ENCODE measurements at regions not wholly inside any gene's neighbourhood (a gene's known extent, or its start where the extent isn't known, plus 50 kb on each side); places are given as distances from the start of the nearest gene placed in this dataset.

DNA sequence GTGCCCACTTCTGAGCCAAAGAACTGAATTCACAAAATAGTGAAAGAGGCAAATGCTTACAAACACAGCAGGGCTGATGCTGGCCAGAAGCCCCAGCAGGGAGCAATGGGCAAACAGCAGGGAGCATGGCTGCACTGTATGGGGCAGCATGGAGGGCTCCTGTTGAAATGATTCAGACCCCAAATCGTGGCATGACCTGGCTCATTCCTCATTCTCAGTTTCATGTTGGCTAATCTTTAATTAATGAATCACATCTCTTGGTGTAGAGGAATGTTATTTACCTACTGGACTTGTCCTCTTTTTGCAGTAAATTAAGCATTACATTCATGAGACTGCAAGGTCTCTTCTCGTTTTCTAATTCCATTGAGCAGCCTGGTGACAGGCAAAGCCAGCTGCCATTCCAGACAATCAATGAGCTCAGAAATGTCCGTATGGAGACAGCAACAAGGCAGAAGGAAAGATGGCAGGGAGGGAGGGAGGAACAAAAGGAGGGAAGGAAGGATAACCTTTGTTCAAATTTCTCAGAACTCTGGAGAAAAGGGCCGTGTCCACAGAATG, 84.9 kb upstream of the ST8SIA3 start:
- Histone ChIP-seq H3K9me3 (replicated peaks; ENCODE audit: control insufficient read depth, insufficient read depth, low read depth, low read length) (no peaks in the 10 kb centered on the region), H3K27me3 (ENCODE audit: control insufficient read depth in 2 of 2, insufficient read depth in 2 of 2, low read length in 2 of 2) (no peaks in the 10 kb centered on the region), H3K9me1 (ENCODE audit: control insufficient read depth, insufficient read depth, low read length) (no peaks in the 10 kb centered on the region), H3K79me2 (ENCODE audit: control insufficient read depth, insufficient read depth, low read length) (no peaks in the 10 kb centered on the region), H2AFZ (ENCODE audit: low read depth, low read length) (no peak overlapping the region), H3K4me3 (no peak overlapping the region), H3K27ac (ENCODE audit: extremely low read depth, low read depth, low read length) (no peak overlapping the region), H3K4me1 (replicated peaks in 1 of 2; ENCODE audit: control insufficient read depth in 2 of 2, insufficient read depth in 2 of 2, low read length in 2 of 2) (no peaks in the 10 kb centered on the region), H3K36me3 (ENCODE audit: control insufficient read depth, insufficient read depth, low read length) (no peaks in the 10 kb centered on the region), H3K4me2 (ENCODE audit: insufficient read depth, low read length) (no peak overlapping the region), H3K9ac (ENCODE audit: insufficient read depth in 1 of 2, low read depth in 2 of 2, low read length in 2 of 2) (no peak overlapping the region), H4K20me1 (replicated peaks; ENCODE audit: control insufficient read depth, insufficient read depth, low read length) (no peaks in the 10 kb centered on the region)
- CTCF ChIA-PET (ENCODE audit: low intra/inter-chr PET ratio) = no interaction called here
- POLR2A ChIA-PET = no interaction called here
- BruUV-seq (replicated peaks) = no TSS peak
- ATAC-seq (no peak), DNase-seq (ENCODE audit: extremely low read depth in 1 of 4, low spot score in 3 of 4) (no peak), FAIRE-seq (no peak)
- 3% methylated on average over 4 of the region's 4 CpGs for WGBS (ENCODE audit: insufficient coverage, low coverage, missing lambda C conversion rate)
- intact Hi-C loops (cut with micrococcal nuclease) = no loop called here
- in situ Hi-C loops (cut with MboI) = no loop called here
- TF ChIP-seq SPI1 (IDR thresholded peaks at IDR 0.05; ENCODE audit: borderline replicate concordance, low read depth, low read length) = no peak
- no peak for TF ChIP-seq HEY1 (CRISPR knock-in tag; IDR thresholded peaks at IDR 0.05; ENCODE audit: borderline replicate concordance)
- no peak for TF ChIP-seq IRF2 (CRISPR knock-in tag; IDR thresholded peaks at IDR 0.05)
- TF ChIP-seq ZNF324 (CRISPR knock-in tag; IDR thresholded peaks at IDR 0.05) = no peak
- TF ChIP-seq POLR2H (tag; IDR thresholded peaks at IDR 0.05; ENCODE audit: low read depth) = no peak
- no peak for TF ChIP-seq ZNF41 (CRISPR knock-in tag; conservative IDR thresholded peaks at IDR 0.05)
- TF ChIP-seq, protein P1, sequence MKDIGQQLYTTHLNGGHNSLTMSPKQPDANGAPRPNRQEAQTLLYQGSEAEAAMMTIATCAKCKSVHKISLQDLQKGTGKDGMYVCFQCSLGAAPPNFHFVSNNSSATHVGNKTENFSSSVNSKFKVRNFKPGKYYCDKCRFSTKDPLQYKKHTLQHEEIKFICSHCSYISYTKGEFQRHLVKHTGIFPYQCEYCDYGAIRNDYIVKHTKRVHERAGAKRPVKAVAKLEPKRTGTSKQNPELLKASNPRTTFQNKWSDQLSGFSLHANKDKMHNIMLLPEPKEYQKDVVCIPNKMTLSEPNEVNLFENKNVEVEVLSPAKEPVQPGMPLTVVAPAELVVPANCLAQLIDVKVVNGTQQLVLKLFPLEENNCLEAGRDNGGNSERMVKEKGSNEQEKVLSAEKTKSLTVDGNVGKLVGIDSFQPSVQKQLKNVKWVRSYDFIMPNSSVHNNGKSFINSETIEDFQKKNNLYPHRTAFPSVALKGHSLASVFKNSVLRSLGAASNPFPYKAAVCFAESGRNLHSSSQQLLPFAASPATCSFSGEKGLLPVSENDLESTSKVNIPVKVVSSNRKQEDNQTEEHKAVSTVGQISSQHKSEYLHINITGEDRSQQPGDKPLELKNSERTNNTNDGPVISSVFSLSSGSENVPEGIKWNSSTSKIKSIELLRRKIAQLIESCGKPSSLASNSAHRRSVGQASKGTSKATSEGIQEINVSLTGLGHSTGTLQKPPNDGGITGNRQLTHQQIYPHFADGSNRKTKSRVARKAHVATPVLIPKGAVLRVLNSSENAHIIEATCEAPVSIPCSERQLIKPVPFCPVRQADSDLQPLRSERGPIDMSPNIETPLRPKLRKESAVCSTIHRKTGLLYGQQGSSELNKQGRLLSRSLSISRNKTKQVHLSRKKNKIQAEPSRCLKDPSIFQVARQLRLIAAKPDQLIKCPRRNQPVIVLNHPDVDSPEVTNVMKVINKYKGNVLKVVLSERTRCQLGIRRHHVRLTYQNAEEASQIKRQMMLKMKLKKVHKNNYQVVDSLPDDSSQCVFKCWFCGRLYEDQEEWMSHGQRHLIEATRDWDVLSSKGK (CRISPR knock-in tag; IDR thresholded peaks at IDR 0.05) = no peak
- no peak for TF ChIP-seq KDM5B (IDR thresholded peaks at IDR 0.05; ENCODE audit: insufficient replicate concordance, low read depth, low read length)
- no peak for TF ChIP-seq BRD4 (IDR thresholded peaks at IDR 0.05)
- TF ChIP-seq, protein P2, sequence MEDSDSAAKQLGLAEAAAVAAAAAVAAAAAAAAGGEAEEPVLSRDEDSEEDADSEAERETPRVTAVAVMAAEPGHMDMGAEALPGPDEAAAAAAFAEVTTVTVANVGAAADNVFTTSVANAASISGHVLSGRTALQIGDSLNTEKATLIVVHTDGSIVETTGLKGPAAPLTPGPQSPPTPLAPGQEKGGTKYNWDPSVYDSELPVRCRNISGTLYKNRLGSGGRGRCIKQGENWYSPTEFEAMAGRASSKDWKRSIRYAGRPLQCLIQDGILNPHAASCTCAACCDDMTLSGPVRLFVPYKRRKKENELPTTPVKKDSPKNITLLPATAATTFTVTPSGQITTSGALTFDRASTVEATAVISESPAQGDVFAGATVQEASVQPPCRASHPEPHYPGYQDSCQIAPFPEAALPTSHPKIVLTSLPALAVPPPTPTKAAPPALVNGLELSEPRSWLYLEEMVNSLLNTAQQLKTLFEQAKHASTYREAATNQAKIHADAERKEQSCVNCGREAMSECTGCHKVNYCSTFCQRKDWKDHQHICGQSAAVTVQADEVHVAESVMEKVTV (CRISPR knock-in tag; IDR thresholded peaks at IDR 0.05) = no peak
- no peak for TF ChIP-seq CSDE1 (IDR thresholded peaks at IDR 0.05)
- TF ChIP-seq RBM14 (IDR thresholded peaks at IDR 0.05; ENCODE audit: borderline replicate concordance, insufficient read depth, low read depth, low read length) = no peak
- TF ChIP-seq, protein P3, sequence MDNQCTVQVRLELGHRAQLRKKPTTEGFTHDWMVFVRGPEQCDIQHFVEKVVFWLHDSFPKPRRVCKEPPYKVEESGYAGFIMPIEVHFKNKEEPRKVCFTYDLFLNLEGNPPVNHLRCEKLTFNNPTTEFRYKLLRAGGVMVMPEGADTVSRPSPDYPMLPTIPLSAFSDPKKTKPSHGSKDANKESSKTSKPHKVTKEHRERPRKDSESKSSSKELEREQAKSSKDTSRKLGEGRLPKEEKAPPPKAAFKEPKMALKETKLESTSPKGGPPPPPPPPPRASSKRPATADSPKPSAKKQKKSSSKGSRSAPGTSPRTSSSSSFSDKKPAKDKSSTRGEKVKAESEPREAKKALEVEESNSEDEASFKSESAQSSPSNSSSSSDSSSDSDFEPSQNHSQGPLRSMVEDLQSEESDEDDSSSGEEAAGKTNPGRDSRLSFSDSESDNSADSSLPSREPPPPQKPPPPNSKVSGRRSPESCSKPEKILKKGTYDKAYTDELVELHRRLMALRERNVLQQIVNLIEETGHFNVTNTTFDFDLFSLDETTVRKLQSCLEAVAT (IDR thresholded peaks at IDR 0.05) = no peak
- no peak for TF ChIP-seq HCFC1 (IDR thresholded peaks at IDR 0.05; ENCODE audit: low read depth, low read length)
- no peak for TF ChIP-seq MNT (conservative IDR thresholded peaks at IDR 0.05)
